ENCODE measurements at regions not wholly inside any gene's neighbourhood (a gene's known extent, or its start where the extent isn't known, plus 50 kb on each side); places are given as distances from the start of the nearest gene placed in this dataset.

DNA sequence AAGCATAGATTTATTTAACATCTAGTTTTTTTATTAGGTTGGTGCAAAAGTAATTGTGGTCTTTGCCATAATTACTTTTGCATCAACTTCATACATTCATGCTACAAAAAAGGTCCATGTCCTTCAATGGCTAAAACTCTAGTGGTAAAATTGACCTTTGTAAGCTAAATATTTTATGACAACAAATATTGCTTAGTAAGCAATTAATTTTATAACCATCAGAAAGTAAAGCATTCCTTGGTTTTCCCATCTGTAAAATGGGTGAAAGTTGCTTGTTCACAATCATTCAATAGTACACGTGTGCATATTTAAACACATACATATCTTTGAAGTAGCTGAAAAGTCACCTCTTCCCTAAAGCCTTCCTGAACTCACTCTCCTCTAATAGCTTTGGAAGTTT, 789.6 kb downstream of the CDH8 start:
- TF ChIP-seq, protein P1, sequence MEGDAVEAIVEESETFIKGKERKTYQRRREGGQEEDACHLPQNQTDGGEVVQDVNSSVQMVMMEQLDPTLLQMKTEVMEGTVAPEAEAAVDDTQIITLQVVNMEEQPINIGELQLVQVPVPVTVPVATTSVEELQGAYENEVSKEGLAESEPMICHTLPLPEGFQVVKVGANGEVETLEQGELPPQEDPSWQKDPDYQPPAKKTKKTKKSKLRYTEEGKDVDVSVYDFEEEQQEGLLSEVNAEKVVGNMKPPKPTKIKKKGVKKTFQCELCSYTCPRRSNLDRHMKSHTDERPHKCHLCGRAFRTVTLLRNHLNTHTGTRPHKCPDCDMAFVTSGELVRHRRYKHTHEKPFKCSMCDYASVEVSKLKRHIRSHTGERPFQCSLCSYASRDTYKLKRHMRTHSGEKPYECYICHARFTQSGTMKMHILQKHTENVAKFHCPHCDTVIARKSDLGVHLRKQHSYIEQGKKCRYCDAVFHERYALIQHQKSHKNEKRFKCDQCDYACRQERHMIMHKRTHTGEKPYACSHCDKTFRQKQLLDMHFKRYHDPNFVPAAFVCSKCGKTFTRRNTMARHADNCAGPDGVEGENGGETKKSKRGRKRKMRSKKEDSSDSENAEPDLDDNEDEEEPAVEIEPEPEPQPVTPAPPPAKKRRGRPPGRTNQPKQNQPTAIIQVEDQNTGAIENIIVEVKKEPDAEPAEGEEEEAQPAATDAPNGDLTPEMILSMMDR (IDR thresholded peaks at IDR 0.05): no peak
- no peak for TF ChIP-seq POLR2A (IDR thresholded peaks at IDR 0.05)
